SK-N-DZ (cell line): ENCODE measurements at regions not wholly inside any gene's neighbourhood (a gene's known extent, or its start where the extent isn't known, plus 50 kb on each side); places are given as distances from the start of the nearest gene placed in this dataset.
"Not testable (repeated sequence)": the region's sequence is repeated elsewhere in the genome, so short reads cannot be mapped to it uniquely, and the experiment has no call there.

ENCODE experiments used
- DNase-seq: peaks from one replicate; pipeline ENCODE4 v3.0.0-alpha.2; 2015; ENCODE audit warnings: low spot score

- no peak for DNase-seq
Measured at GRCh38 chr12:58720421-58720820, 199.9 kb downstream of the LRIG3 start.

GRCh38 chr12:58725400-58726105 lies 194.8 kb downstream of the LRIG3 start:
- DNase-seq = no peak

- DNase-seq = no peak
Measured at GRCh38 chr12:58727521-58727920, 192.8 kb downstream of the LRIG3 start.

GRCh38 chr12:58728397-58728796 lies 191.9 kb downstream of the LRIG3 start:
- no peak for DNase-seq

- DNase-seq = no peak
Measured at GRCh38 chr12:58731096-58731495, 189.2 kb downstream of the LRIG3 start.

GRCh38 chr12:58732894-58733293 lies 187.4 kb downstream of the LRIG3 start:
- no peak for DNase-seq

- DNase-seq = no peak
Measured at GRCh38 chr12:58741226-58741625, 179.1 kb downstream of the LRIG3 start.

- DNase-seq = no peak
Measured at GRCh38 chr12:58745348-58746125, 174.8 kb downstream of the LRIG3 start.

- DNase-seq = no peak
Measured at GRCh38 chr12:58747533-58747932, 172.8 kb downstream of the LRIG3 start.

GRCh38 chr12:58750484-58750883 lies 169.8 kb downstream of the LRIG3 start:
- no peak for DNase-seq

- no peak for DNase-seq
Measured at GRCh38 chr12:58757422-58757821, 162.9 kb downstream of the LRIG3 start.

- not testable (repeated sequence) for DNase-seq
Measured at GRCh38 chr12:58759745-58760144, 160.6 kb downstream of the LRIG3 start.

- DNase-seq = no peak
Measured at GRCh38 chr12:58761308-58761707, 159.0 kb downstream of the LRIG3 start.

GRCh38 chr12:58764100-58764953 lies 156.0 kb downstream of the LRIG3 start:
- no peak for DNase-seq

- DNase-seq = no peak
Measured at GRCh38 chr12:58765076-58765475, 155.2 kb downstream of the LRIG3 start.

- DNase-seq = no peak
Measured at GRCh38 chr12:58765653-58766512, 154.4 kb downstream of the LRIG3 start.

GRCh38 chr12:58766513-58766870 lies 153.8 kb downstream of the LRIG3 start:
- DNase-seq = no peak

GRCh38 chr12:58767496-58767895 lies 152.8 kb downstream of the LRIG3 start:
- DNase-seq = no peak

GRCh38 chr12:58773986-58774385 lies 146.3 kb downstream of the LRIG3 start:
- no peak for DNase-seq

GRCh38 chr12:58774731-58775130 lies 145.6 kb downstream of the LRIG3 start:
- DNase-seq = no peak

- DNase-seq = no peak
Measured at GRCh38 chr12:58775396-58775795, 144.9 kb downstream of the LRIG3 start.
